H1 (cell line): ENCODE measurements at regions not wholly inside any gene's neighbourhood (a gene's known extent, or its start where the extent isn't known, plus 50 kb on each side); places are given as distances from the start of the nearest gene placed in this dataset.

Source experiments
- CEBPB ChIP-seq: IDR thresholded peaks from 2 replicates; pipeline ENCODE4 v1.6.1; 2012; ENCODE audit warnings: low read depth, low read length
- EP300 ChIP-seq, 2 experiments: IDR thresholded peaks; 1 replicate in 1 of 2; 2 replicates in 1 of 2; pipeline ENCODE4 v1.6.1; 2011 to 2012; ENCODE audit warnings: low read depth in 2 of 2, low read length in 2 of 2, mild to moderate bottlenecking in 2 of 2, borderline replicate concordance in 1 of 2, inconsistent platforms in 1 of 2, moderate library complexity in 1 of 2
- HDAC2 ChIP-seq, 2 experiments: fragments of 300-600 bp in 1 of 2; sonication (generic) in 1 of 2; IDR thresholded peaks; 2 replicates each; pipeline ENCODE4 v1.6.1; 2011 to 2012; ENCODE audit warnings: low read depth in 2 of 2, low read length in 2 of 2, mild to moderate bottlenecking in 2 of 2, moderate library complexity in 2 of 2, borderline replicate concordance in 1 of 2, inconsistent platforms in 1 of 2
- SAP30 ChIP-seq: fragments of 300-600 bp; sonication (generic); IDR thresholded peaks from 2 replicates; pipeline ENCODE4 v1.7.1; 2012; ENCODE audit warnings: low read length, moderate library complexity, mild to moderate bottlenecking, inconsistent platforms; ENCODE audit not compliant: insufficient read depth, insufficient replicate concordance
- SIX5 ChIP-seq: IDR thresholded peaks from 2 replicates; pipeline ENCODE4 v1.6.1; 2011; ENCODE audit warnings: mild to moderate bottlenecking, low read depth, low read length
- TAF7 ChIP-seq: optimal IDR thresholded peaks from 2 replicates; pipeline ENCODE3; 2011; ENCODE audit warnings: low read depth, mild to moderate bottlenecking, inconsistent platforms, low read length, moderate library complexity, borderline replicate concordance
- YY1 ChIP-seq: IDR thresholded peaks from 2 replicates; pipeline ENCODE4 v1.6.1; 2011; ENCODE audit warnings: low read depth, mild to moderate bottlenecking, low read length

DNA sequence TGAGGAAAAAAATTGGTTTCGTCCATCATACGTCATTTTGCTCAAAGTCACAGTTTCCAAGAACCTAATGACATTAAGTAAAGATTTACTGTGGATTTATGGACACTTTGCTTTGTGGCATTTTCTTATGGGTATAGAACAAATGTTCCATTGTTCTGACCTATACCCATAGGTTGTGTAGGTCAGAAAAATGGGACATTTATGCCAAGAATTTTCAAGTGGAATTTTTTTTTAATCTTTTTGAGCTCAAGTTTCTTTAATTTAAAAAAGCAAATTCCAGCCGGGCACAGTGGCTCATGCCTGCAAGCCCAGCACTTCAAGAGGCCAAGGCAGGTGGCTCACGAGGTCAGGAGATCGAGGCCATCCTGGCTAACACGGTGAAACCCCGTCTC is 187.5 kb upstream of the TPM1 start (continued):
- no peak for TF ChIP-seq HDAC2 (IDR thresholded peaks at IDR 0.05; ENCODE audit: borderline replicate concordance in 1 of 2, low read depth in 2 of 2, low read length in 2 of 2)
- no peak for TF ChIP-seq YY1
- no peak for TF ChIP-seq EP300 (IDR thresholded peaks at IDR 0.05; ENCODE audit: borderline replicate concordance in 1 of 2, low read depth in 2 of 2, low read length in 2 of 2)
- no peak for TF ChIP-seq SAP30
- no peak for TF ChIP-seq CEBPB
- no peak for TF ChIP-seq TAF7
- no peak for TF ChIP-seq SIX5
